ENCODE measurements at regions not wholly inside any gene's neighbourhood (a gene's known extent, or its start where the extent isn't known, plus 50 kb on each side); places are given as distances from the start of the nearest gene placed in this dataset.

DNA sequence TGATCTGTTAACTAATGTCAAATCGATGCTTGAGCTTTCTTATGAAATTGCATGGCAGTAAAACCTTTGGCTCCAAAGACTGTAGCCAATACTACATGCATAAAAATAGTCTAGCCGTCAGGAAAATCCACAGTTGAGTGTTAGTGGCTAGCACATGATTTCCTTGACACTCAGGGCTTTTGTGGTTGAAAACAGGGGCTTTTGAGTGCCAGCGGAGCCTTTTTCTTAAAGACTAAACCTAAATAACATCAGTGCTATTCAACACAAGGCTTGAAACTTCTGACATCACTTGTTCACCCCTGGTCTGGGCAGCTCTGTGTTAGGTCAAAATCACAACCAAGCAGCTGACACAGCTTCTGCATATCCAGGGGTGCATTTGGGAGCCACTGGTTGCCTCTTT is 124.2 kb upstream of the BMPER start:
- Mint-ChIP-seq H3K4me1 (ENCODE audit: low read depth) (no peaks in the 10 kb centered on the region), H3K27me3 (peaks cover 73% of the 10 kb centered on the region), H3K9me3 (ENCODE audit: low read depth) (peaks cover 7% of the 10 kb centered on the region), H3K4me3 (ENCODE audit: low read depth) (no peak overlapping the region), H3K36me3 (ENCODE audit: insufficient read depth) (peaks cover 4% of the 10 kb centered on the region), H3K27ac (no peak overlapping the region)
- TF ChIP-seq, protein P1, sequence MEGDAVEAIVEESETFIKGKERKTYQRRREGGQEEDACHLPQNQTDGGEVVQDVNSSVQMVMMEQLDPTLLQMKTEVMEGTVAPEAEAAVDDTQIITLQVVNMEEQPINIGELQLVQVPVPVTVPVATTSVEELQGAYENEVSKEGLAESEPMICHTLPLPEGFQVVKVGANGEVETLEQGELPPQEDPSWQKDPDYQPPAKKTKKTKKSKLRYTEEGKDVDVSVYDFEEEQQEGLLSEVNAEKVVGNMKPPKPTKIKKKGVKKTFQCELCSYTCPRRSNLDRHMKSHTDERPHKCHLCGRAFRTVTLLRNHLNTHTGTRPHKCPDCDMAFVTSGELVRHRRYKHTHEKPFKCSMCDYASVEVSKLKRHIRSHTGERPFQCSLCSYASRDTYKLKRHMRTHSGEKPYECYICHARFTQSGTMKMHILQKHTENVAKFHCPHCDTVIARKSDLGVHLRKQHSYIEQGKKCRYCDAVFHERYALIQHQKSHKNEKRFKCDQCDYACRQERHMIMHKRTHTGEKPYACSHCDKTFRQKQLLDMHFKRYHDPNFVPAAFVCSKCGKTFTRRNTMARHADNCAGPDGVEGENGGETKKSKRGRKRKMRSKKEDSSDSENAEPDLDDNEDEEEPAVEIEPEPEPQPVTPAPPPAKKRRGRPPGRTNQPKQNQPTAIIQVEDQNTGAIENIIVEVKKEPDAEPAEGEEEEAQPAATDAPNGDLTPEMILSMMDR (IDR thresholded peaks at IDR 0.05; ENCODE audit: unreplicated experiment), result no peak
- DNase-seq (ENCODE audit: low spot score, unreplicated experiment), result no peak

DNA sequence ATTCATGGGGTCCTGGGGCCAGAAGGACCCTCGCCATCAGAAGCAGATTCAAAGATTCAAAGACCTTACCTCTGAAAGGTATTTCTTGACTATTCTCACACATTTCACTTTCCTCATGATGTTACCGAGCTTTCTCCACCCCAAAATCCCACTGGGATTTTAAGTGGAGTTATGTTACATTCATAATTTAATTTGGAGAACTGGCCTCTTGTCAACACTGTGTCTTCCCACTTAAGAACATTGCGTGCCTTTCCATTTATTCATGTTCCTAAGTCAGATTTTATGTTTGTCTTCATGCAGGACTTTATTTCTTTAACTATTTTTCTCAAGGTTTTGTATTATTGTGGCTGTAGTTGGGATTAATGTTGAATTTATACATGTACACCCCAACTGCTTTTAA is 123.5 kb upstream of the BMPER start:
- peaks cover 73% of the 10 kb centered on the region for H3K27me3 Mint-ChIP-seq
- H3K9me3 Mint-ChIP-seq (ENCODE audit: low read depth), result peaks cover 7% of the 10 kb centered on the region
- H3K4me1 Mint-ChIP-seq (ENCODE audit: low read depth), result no peaks in the 10 kb centered on the region
- no peak overlapping the region for H3K4me3 Mint-ChIP-seq (ENCODE audit: low read depth)
- DNase-seq (ENCODE audit: low spot score, unreplicated experiment), result no peak
- no peak overlapping the region for H3K27ac Mint-ChIP-seq
- TF ChIP-seq, protein P1 (IDR thresholded peaks at IDR 0.05; ENCODE audit: unreplicated experiment), result no peak
- H3K36me3 Mint-ChIP-seq (ENCODE audit: insufficient read depth), result peaks cover 5% of the 10 kb centered on the region

DNA sequence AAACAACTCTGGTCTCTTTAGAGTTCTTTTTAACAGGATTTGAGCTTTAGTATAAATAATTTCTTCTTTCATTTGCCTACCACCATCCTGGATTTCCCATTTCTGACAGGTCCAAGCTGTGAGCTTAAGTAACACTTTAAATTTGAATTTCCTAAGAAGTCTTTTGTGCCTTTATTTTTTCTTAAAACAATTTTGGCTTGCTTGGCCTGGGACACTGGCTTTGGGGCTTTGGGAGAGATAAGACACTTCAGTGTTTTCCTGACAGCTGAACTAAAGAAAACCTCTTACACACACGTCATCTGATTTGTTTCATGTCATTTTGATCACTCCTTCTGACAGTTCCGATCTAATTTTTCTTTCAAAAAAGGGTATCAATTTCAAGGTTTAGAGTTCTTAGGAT is 121.3 kb upstream of the BMPER start:
- H3K27ac Mint-ChIP-seq, result no peak overlapping the region
- H3K4me3 Mint-ChIP-seq (ENCODE audit: low read depth), result no peak overlapping the region
- no peaks in the 10 kb centered on the region for H3K4me1 Mint-ChIP-seq (ENCODE audit: low read depth)
- no peak for DNase-seq (ENCODE audit: low spot score, unreplicated experiment)
- TF ChIP-seq, protein P1 (IDR thresholded peaks at IDR 0.05; ENCODE audit: unreplicated experiment), result no peak
- peaks cover 53% of the 10 kb centered on the region for H3K27me3 Mint-ChIP-seq
- H3K9me3 Mint-ChIP-seq (ENCODE audit: low read depth), result peaks cover 7% of the 10 kb centered on the region
- H3K36me3 Mint-ChIP-seq (ENCODE audit: insufficient read depth), result peaks cover 5% of the 10 kb centered on the region

DNA sequence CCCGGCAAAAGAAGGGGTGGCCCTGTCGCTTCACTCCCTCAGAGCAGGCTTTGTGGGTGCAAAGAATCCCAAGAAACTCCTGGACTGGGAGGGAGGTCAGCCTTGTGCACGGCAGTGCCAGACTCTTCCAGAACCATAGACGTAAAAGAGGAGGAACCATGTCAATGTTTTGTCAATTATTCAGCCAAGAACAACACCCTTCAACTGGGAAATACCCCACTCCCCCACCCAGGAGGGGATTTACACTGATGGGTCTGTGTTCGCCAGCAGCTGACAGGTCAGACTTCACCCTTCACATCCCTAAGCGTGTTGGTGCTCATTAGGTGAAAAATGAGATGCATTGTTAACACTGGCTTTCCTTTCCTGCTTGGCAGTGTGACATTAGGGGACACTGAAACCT is 116.8 kb upstream of the BMPER start:
- Mint-ChIP-seq H3K36me3 (ENCODE audit: insufficient read depth) (peaks cover 4% of the 10 kb centered on the region), H3K27me3 (peaks cover 43% of the 10 kb centered on the region), H3K9me3 (ENCODE audit: low read depth) (no peaks in the 10 kb centered on the region), H3K4me3 (ENCODE audit: low read depth) (no peak overlapping the region), H3K4me1 (ENCODE audit: low read depth) (no peaks in the 10 kb centered on the region), H3K27ac (no peak overlapping the region)
- DNase-seq (ENCODE audit: low spot score, unreplicated experiment), result no peak
- TF ChIP-seq, protein P1 (IDR thresholded peaks at IDR 0.05; ENCODE audit: unreplicated experiment), result no peak

DNA sequence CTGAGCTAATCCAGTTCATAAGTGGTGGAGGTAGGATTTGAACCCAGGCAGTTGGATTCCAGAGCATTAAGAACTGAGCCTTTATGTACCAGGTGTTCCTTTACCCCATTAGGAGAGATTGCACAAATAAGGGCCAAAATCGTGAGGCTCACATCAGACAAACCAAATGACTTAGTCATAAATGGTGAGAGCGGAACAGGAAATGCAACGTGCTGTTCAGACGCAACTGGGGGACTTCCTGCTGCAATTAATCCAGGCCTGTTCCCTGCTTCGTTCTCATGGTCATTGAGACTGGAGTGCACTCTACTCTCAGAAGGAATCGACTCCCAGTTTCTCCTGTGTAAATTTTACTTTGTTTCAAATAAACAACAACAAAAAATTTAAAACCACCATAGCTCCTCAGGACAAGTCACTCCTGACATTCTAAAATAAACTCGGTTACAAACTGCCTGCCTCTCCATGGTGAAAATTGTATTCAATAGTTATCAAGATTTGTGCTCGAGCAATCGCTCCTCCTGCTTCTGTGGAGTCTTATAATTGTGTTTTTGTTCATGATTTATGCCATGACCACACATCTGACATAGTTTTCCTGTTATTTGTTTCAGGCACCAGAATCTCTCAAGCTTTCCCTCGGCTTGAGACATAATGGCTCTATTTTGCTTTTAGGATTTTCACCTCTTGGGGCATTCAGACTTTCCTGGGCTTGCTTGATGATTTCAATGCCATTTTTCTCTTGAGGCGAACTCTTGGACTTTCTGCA is 115.3 kb upstream of the BMPER start:
- Mint-ChIP-seq H3K4me3 (ENCODE audit: low read depth) (no peak overlapping the region), H3K36me3 (ENCODE audit: insufficient read depth) (peaks cover 4% of the 10 kb centered on the region), H3K4me1 (ENCODE audit: low read depth) (no peaks in the 10 kb centered on the region), H3K27ac (no peak overlapping the region), H3K9me3 (ENCODE audit: low read depth) (no peaks in the 10 kb centered on the region), H3K27me3 (peaks cover 44% of the 10 kb centered on the region)
- TF ChIP-seq, protein P1 (IDR thresholded peaks at IDR 0.05; ENCODE audit: unreplicated experiment), result no peak
- DNase-seq (ENCODE audit: low spot score, unreplicated experiment), result no peak

All from progenitor cell of endocrine pancreas (in vitro differentiated cells).